Endothelial cell (in vitro differentiated cells): ENCODE measurements at regions not wholly inside any gene's neighbourhood (a gene's known extent, or its start where the extent isn't known, plus 50 kb on each side); places are given as distances from the start of the nearest gene placed in this dataset.

Experiments
- DNase-seq: peaks from one replicate; pipeline ENCODE4 v3.0.0; 2021; ENCODE audit warnings: low spot score
- H3K27ac Mint-ChIP-seq: one replicate; pipeline ENCODE4 v1.8.0; 2021; ENCODE audit warnings: mixed read lengths, inconsistent platforms; ENCODE audit not compliant: unreplicated experiment
- H3K27me3 Mint-ChIP-seq: one replicate; pipeline ENCODE4 v1.8.0; 2021; ENCODE audit warnings: mild to moderate bottlenecking, moderate library complexity, mixed read lengths, inconsistent platforms; ENCODE audit not compliant: unreplicated experiment
- H3K36me3 Mint-ChIP-seq: one replicate; pipeline ENCODE4 v1.8.0; 2021; ENCODE audit warnings: mild to moderate bottlenecking, low read depth, mixed read lengths, inconsistent platforms; ENCODE audit not compliant: unreplicated experiment
- H3K4me1 Mint-ChIP-seq: one replicate; pipeline ENCODE4 v1.8.0; 2021; ENCODE audit warnings: mild to moderate bottlenecking, mixed read lengths, inconsistent platforms; ENCODE audit not compliant: unreplicated experiment
- H3K4me3 Mint-ChIP-seq: one replicate; pipeline ENCODE4 v1.8.0; 2021; ENCODE audit warnings: mild to moderate bottlenecking, mixed read lengths, inconsistent platforms; ENCODE audit not compliant: unreplicated experiment
- H3K9me3 Mint-ChIP-seq: one replicate; pipeline ENCODE4 v1.8.0; 2021; ENCODE audit warnings: mixed read lengths, inconsistent platforms; ENCODE audit not compliant: unreplicated experiment
- CTCF ChIP-seq: fragments of 200-600 bp; sonication (generic); IDR thresholded peaks from one replicate; pipeline ENCODE4 v1.5.0; 2021; ENCODE audit warnings: antibody characterized with exemption; ENCODE audit not compliant: unreplicated experiment

GRCh38 chr13:47112903-47113299 is 216.0 kb upstream of the HTR2A start:
- Mint-ChIP-seq H3K9me3 (no peaks in the 10 kb centered on the region), H3K27ac (no peak overlapping the region), H3K4me3 (no peak overlapping the region), H3K27me3 (peaks cover 2% of the 10 kb centered on the region), H3K36me3 (no peaks in the 10 kb centered on the region), H3K4me1 (peaks cover 5% of the 10 kb centered on the region)
- no peak for TF ChIP-seq CTCF
- DNase-seq, result no peak

GRCh38 chr13:47112205-47112902 is 215.5 kb upstream of the HTR2A start:
- H3K9me3 Mint-ChIP-seq, result no peaks in the 10 kb centered on the region
- peaks cover 2% of the 10 kb centered on the region for H3K27me3 Mint-ChIP-seq
- TF ChIP-seq CTCF, result no peak
- H3K4me1 Mint-ChIP-seq, result peaks cover 5% of the 10 kb centered on the region
- DNase-seq, result no peak
- H3K4me3 Mint-ChIP-seq, result no peak overlapping the region
- no peak overlapping the region for H3K27ac Mint-ChIP-seq
- no peaks in the 10 kb centered on the region for H3K36me3 Mint-ChIP-seq

- H3K9me3 Mint-ChIP-seq, result no peaks in the 10 kb centered on the region
These were observed 214.6 kb upstream of the HTR2A start for GRCh38 chr13:47111499-47111898.

GRCh38 chr13:47110833-47111240 is 214.0 kb upstream of the HTR2A start:
- Mint-ChIP-seq H3K4me1 (peaks cover 5% of the 10 kb centered on the region), H3K4me3 (no peak overlapping the region), H3K27ac (no peak overlapping the region), H3K36me3 (no peaks in the 10 kb centered on the region), H3K27me3 (peaks cover 2% of the 10 kb centered on the region), H3K9me3 (no peaks in the 10 kb centered on the region)
- no peak for TF ChIP-seq CTCF
- no peak for DNase-seq

More at GRCh38 chr13:47111499-47111898, 214.6 kb upstream of the HTR2A start:
- no peak for TF ChIP-seq CTCF
- H3K4me1 Mint-ChIP-seq, result peaks cover 5% of the 10 kb centered on the region
- H3K36me3 Mint-ChIP-seq, result no peaks in the 10 kb centered on the region
- DNase-seq, result no peak
- no peak overlapping the region for H3K4me3 Mint-ChIP-seq
- no peak overlapping the region for H3K27ac Mint-ChIP-seq
- peaks cover 2% of the 10 kb centered on the region for H3K27me3 Mint-ChIP-seq

GRCh38 chr13:47110141-47110540 is 213.3 kb upstream of the HTR2A start:
- Mint-ChIP-seq H3K9me3 (no peaks in the 10 kb centered on the region), H3K4me1 (peaks cover 5% of the 10 kb centered on the region), H3K27ac (no peak overlapping the region), H3K27me3 (peaks cover 2% of the 10 kb centered on the region), H3K36me3 (no peaks in the 10 kb centered on the region), H3K4me3 (no peak overlapping the region)
- no peak for DNase-seq
- TF ChIP-seq CTCF, result no peak
